GM18867 (cell line): ENCODE measurements at regions not wholly inside any gene's neighbourhood (a gene's known extent, or its start where the extent isn't known, plus 50 kb on each side); places are given as distances from the start of the nearest gene placed in this dataset.
"Not testable (repeated sequence)": the region's sequence is repeated elsewhere in the genome, so short reads cannot be mapped to it uniquely, and the experiment has no call there.

Experiments
- ATAC-seq: cut with Tn5 transposase; IDR thresholded peaks from one replicate; pipeline ENCODE4 v1.9.1; 2021; ENCODE audit warnings: mild to moderate bottlenecking, moderate library complexity; ENCODE audit not compliant: unreplicated experiment

DNA sequence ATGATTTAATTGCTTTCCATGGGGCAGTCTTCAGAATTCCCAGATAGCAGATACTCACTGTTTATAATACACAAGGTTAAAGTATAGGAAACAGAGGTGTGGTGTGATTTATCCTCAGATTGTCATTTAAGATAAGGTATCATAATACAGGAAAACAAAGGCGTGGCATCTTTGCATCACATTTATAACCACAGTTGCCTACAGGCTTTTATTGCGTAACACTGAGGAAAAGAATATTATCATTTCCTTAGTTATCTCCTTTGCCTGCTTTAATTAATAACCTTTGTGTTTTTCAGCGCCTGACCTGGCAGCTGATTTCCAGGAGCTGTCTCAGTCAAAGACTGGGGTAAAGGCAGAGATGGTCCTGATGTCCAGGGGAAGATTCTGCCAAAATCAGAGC is 68.8 kb downstream of the SSX7 start:
- ATAC-seq = no peak

DNA sequence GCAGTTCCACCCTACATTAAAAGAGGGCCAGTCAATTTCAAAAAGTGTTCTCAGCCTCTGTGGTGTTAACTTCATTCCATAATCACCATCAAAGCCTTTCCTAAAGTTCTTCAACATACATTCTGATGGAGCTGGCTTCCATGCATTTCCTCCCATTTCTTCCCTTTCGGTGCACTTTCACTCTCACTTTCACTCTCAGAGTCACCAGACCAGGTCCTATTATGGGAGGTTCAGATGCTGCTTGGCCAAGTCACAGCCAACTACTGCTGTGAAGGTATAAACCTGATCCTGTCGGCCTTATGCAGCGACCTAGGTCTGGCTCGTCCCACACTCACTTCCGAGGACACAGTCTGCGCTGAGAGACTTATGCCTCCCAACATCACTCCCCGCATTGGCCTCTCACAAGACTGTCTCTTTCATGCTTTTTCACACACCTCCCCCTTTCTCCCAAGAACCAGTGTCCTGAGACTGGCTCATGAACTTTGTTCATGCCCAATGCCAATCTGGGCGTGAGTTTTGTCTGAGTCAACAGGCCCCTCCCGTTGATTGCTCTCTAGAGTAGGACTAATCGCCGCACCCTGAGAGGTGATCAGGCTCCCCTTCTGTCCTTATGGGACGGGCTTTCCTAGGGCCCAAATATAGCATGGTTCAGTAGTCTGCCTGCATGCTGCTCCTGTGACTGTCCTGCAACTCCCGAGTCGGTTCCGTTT is 60.8 kb upstream of the XAGE1B start:
- ATAC-seq = no peak

DNA sequence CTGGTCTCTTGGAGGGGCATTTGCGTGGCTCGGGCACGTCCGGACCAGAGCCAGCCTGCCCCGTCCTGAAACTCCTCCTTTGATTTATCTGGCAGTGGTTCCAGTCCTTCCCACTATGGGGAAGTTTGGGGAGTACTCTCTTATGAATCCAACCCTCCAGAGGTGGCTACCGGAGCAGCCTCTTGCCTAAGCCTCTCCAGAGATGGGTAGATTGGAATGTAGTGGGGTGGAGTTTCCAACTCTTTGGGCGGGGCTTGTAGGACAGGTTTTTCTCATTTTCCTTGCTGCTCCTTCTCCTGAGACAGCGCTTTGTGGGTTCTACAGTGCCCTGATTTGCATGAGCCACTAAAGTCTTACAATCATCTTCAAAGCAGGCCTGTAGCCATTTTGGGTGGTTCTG is 60.1 kb upstream of the XAGE1B start:
- no peak for ATAC-seq

- ATAC-seq = no peak
Measured at GRCh38 chrX:52576474-52576873, 59.6 kb upstream of the XAGE1B start.

DNA sequence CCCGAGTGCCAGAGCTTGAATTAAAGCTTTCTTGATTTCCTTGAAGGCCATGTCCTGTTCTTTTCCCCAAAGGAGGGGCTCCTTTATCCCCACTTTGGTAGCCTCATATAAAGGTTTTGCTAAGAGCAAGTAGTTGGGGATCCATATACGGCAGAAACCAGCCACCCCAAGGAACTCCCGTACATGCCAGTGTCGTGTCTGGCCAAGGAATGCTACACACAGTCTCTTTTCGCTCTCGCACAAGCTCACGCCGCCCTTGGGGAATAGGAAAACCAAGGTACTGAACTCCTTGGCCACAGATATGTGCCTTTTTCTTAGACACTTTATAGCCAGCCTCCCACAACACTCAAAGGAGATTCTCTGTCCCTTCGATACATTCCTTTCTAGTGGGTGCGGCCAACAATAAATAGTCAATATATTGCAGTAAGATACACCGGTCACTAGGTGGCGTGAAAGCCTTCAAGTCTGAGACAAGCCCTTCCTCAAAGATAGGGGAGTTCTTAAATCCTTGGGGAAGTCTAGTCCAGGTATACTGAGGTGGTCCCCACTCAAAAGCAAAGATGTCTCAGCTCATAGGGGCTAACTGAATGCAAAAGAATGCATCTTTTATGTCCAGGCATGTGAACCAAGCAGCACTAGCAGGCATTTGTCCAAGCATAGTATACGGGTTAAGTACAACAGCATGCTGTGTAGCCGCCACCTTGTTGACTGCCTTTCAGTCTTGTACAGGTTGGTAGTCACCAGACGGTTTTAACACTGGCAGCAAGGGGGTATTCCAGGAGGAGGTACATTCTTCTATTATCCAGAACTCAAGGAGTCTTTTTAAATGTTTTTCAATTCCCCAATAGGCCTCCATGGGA is 57.8 kb upstream of the XAGE1B start:
- peak; percentile 82 for ATAC-seq

GRCh38 chrX:52568146-52568545 is 51.3 kb upstream of the XAGE1B start:
- ATAC-seq = not testable (repeated sequence)
